Hematopoietic multipotent progenitor cell treated with erythropoietin and hydrocortisone succinate and interleukin-3 and kit ligand, for 4 days (in vitro differentiated cells): ENCODE measurements at regions not wholly inside any gene's neighbourhood (a gene's known extent, or its start where the extent isn't known, plus 50 kb on each side); places are given as distances from the start of the nearest gene placed in this dataset.
"Not testable (repeated sequence)": the region's sequence is repeated elsewhere in the genome, so short reads cannot be mapped to it uniquely, and the experiment has no call there.

Source experiments
- DNase-seq: peaks from one replicate; pipeline ENCODE4 v3.0.0-alpha.2; 2015

GRCh38 chr4:45036677-45037076 lies 310.3 kb upstream of the GNPDA2 start:
- DNase-seq, result no peak

GRCh38 chr4:45033676-45034419 lies 307.5 kb upstream of the GNPDA2 start:
- DNase-seq, result no peak

- no peak for DNase-seq
Measured at GRCh38 chr4:45030059-45030458, 303.7 kb upstream of the GNPDA2 start.

GRCh38 chr4:45007508-45007907 lies 281.2 kb upstream of the GNPDA2 start:
- no peak for DNase-seq

GRCh38 chr4:45006078-45006477 lies 279.7 kb upstream of the GNPDA2 start:
- DNase-seq, result no peak

GRCh38 chr4:45004847-45005565 lies 278.6 kb upstream of the GNPDA2 start:
- no peak for DNase-seq

- no peak for DNase-seq
Measured at GRCh38 chr4:45004326-45004725, 278.0 kb upstream of the GNPDA2 start.

- no peak for DNase-seq
Measured at GRCh38 chr4:44996276-44996845, 270.0 kb upstream of the GNPDA2 start.

- no peak for DNase-seq
Measured at GRCh38 chr4:44988011-44988410, 261.7 kb upstream of the GNPDA2 start.

GRCh38 chr4:44985938-44986337 lies 259.6 kb upstream of the GNPDA2 start:
- no peak for DNase-seq

- DNase-seq, result no peak
Measured at GRCh38 chr4:44985152-44985551, 258.8 kb upstream of the GNPDA2 start.

GRCh38 chr4:44984083-44984482 lies 257.7 kb upstream of the GNPDA2 start:
- DNase-seq, result no peak

- no peak for DNase-seq
Measured at GRCh38 chr4:44983083-44983482, 256.7 kb upstream of the GNPDA2 start.

- no peak for DNase-seq
Measured at GRCh38 chr4:44978020-44978419, 251.7 kb upstream of the GNPDA2 start.

GRCh38 chr4:44965435-44966095 lies 239.2 kb upstream of the GNPDA2 start:
- DNase-seq, result no peak

- not testable (repeated sequence) for DNase-seq
Measured at GRCh38 chr4:44964086-44964485, 237.7 kb upstream of the GNPDA2 start.

GRCh38 chr4:44961001-44961755 lies 234.8 kb upstream of the GNPDA2 start:
- DNase-seq, result no peak

- DNase-seq, result no peak
Measured at GRCh38 chr4:44931720-44932119, 205.4 kb upstream of the GNPDA2 start.

GRCh38 chr4:44928785-44929184 lies 202.4 kb upstream of the GNPDA2 start:
- no peak for DNase-seq

GRCh38 chr4:44927399-44928380 lies 201.3 kb upstream of the GNPDA2 start:
- DNase-seq, result peak; percentile 62

- DNase-seq, result peak; percentile 13
Measured at GRCh38 chr4:44916411-44916810, 190.1 kb upstream of the GNPDA2 start.

- DNase-seq, result no peak
Measured at GRCh38 chr4:44914748-44915147, 188.4 kb upstream of the GNPDA2 start.
